Stimulated activated naive CD8-positive, alpha-beta T cell treated with anti-CD3 and anti-CD28 coated beads, Interleukin-15, Interleukin-2, amounts not matched to agents 100 U/mL and 50 U/mL, for 24 hours (primary cell): ENCODE measurements at regions not wholly inside any gene's neighbourhood (a gene's known extent, or its start where the extent isn't known, plus 50 kb on each side); places are given as distances from the start of the nearest gene placed in this dataset.

Experiments
- ATAC-seq: fragments of 150-1000 bp; cut with Tn5 transposase; one replicate; pipeline ENCODE4 v1.10.0; 2021
- DNase-seq: peaks from one replicate; pipeline ENCODE4 v3.0.0; 2021

DNA sequence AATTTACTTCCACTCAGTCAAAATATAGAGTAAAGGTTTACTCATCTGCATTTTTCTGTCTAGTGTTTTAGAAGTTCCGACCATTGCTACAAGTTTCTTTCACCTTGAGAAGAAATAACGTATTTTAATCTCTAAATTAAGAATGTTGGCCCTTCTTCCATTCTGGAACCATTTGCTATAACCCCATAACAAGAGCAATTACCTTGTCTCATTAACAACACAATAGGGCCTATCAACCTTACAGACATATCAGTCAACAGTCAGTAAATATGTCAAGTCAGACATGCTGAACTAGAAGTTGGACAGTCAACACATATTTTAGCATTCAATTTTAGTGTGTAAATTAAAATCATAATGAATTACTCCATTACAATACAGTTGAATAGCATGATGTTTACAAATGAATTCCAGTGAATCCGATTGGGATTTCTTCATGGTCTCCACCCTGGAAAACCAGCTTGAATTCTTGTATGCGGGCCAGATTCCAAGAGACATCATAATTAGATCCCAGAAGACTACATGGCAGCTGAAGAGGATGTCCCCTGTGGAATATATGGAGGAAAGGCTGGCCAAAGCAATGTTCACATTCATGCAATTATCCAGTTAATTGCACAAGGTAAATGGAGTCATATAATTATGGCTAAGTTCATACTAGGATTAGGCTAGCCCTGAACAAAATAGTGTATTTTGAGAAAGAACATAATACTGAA lies 196.2 kb upstream of the TARS1 start:
- no peak for DNase-seq
- ATAC-seq = no peak

DNA sequence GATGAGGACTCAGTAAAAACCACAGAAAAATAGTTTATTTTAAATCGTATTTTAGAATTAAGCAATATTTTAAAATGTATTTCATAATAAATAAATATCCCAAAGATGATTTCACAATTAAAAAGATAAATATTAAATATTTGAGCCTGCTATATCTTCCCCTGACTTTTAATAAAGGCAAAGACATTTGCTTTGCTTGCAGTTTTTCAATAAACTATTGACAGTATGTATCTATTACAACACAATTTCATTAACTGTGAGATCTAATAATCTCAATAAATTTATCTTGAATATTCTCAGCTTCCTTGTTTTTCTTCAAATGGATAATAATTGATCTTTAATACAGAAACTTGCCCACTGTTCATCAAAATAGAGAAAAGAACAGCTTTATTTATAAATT lies 186.2 kb upstream of the TARS1 start:
- ATAC-seq (no peak), DNase-seq (no peak)

DNA sequence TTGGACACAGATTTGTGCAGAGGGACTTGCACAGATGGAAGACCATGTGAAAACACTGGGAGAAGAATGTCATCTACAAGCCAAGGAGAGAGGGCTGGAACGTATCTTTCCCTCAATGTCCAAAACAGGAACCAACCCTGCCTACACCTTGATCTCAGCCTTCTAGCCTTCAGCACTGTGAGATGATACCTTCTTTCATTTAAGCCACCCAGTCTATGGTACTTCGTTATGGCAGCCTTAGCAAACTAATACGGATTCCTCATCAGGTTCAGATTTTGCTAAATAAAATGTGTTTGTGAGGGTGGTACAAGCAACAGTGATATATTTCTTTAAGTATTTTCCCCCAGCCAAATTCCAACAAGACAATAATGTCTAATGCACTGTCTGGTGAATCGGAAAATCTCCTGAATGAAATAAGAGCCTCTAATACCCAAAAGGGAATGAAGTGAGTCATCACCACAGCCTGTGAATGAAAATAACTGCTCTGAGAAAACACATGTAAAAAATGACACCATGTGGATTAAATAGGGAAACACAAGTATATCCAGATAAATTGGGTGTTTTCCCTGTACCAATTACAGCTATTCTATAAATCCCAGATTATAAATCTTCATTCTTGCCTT lies 182.8 kb upstream of the TARS1 start:
- DNase-seq (no peak), ATAC-seq (no peak)

DNA sequence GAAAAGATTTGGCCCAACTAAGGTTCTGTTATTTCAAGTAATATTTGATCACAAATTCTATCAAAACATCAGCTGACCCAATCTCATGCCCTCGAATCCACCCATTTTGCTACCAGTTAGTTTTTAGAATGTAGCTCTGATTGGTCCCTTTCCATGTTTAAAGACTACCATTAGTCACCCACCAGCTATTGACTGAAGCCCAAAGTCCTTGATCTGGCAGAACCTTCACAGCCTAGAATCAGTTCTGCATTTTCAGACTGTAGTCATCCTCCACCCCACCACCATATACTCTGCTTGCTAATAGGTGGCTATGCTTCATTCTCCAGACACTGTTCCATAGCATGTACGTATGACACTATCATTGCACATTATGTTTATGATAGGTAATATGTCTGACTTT lies 182.2 kb upstream of the TARS1 start:
- no peak for ATAC-seq

DNA sequence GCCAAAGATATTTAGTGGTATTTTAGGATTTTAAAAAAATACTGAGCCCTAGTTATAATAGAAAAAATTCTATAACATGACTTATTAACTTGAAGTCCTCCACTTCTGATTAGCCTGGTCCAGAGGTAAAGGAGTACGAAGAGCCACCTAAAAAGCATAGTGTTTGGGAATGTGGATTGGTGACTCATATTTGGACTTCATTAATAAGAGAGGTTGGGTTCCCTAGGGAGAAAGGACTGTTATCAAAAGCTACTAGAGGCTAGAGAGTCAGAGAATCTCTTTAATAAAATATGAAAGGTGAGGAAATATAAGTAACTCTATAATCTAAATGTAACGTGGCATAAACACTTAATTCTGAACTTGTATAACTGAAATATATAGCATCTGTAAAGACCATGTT lies 180.7 kb upstream of the TARS1 start:
- DNase-seq (no peak), ATAC-seq (no peak)

More for the DNA sequence above, 182.2 kb upstream of the TARS1 start:
- DNase-seq = no peak

GRCh38 chr5:33261305-33261704 lies 179.5 kb upstream of the TARS1 start:
- ATAC-seq (no peak), DNase-seq (no peak)

- no peak for ATAC-seq
Measured at GRCh38 chr5:33261747-33262146, 179.0 kb upstream of the TARS1 start.

DNA sequence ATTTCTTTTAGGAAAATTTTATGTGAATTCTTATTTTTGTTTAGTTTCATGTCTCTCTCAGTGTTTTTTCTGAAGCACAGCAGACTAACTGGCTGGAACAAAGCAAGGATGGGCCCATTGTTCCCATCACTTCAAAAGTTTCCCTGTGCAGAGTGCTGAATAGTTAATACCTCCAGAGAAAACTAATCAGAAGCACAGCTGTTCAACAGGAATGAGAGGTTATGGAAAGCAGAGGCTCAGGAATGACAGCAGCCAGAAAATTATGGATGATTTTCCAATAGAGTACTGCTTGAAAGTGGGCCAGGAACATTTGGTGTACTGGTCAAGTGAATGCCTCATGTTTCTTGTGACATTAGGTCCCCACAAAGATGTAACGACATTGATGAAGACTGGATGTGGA lies 173.0 kb upstream of the TARS1 start:
- DNase-seq (no peak), ATAC-seq (no peak)

More at GRCh38 chr5:33261747-33262146, 179.0 kb upstream of the TARS1 start:
- no peak for DNase-seq

- DNase-seq (no peak), ATAC-seq (no peak)
Measured at GRCh38 chr5:33268374-33268773, 172.4 kb upstream of the TARS1 start.

DNA sequence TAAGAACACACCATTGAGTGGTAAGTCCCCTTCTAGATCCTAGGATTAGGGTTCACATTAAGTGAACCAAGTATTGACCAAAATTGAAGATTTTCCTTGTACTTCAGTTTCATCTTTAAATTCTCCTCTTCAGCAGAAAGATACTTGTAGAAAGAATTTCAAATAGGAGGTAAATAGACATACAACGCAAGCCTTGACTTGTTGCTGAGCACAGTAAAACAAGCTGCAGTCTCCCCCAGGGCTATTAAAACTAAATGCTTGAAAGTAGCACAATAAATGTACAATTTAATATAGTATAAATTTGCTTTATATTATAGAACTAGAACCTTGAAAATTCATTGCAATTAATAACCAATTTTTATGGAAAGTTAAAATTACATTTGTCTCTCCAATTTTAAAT lies 170.1 kb upstream of the TARS1 start:
- DNase-seq (no peak), ATAC-seq (no peak)

DNA sequence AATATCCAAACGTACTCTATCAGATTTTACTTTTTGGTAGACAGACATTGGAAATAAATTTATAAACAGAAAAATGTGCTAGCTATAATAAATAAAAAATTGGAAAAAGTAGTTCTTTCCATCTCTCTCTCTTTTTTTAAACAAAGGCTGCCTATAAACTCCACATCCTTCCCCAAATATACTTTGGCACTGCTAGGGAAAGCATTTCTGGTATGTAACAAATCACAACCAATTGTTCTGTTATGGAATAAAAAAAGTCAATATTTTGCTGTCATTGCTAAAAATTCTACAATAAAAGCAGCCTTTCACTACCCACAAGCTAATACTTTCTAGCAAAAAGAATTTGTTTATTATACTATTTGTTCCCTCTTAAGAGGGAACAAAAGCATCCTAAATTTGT lies 169.2 kb upstream of the TARS1 start:
- no peak for DNase-seq
- no peak for ATAC-seq

GRCh38 chr5:33272288-33272687 lies 168.5 kb upstream of the TARS1 start:
- ATAC-seq (no peak), DNase-seq (no peak)

DNA sequence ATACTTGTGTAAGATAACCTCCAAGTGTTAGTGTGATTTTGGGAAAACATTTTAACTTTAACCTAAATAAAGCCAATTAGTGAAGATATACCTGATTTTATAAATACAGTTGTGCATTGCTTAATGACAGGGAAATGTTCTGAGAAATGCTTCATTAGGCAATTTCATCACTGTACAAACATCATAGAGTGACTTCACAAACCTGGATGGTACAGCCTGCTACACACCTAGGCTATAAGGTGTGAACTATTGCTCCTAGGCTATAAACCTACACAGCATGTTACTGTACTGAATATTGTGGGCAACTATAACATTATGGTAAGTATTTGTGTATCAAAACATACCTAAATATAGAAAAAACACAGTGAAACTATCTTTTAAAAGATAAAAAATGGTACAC lies 166.8 kb upstream of the TARS1 start:
- no peak for ATAC-seq

GRCh38 chr5:33275391-33275790 lies 165.4 kb upstream of the TARS1 start:
- no peak for ATAC-seq
- DNase-seq = no peak

More for the DNA sequence above, 166.8 kb upstream of the TARS1 start:
- no peak for DNase-seq

DNA sequence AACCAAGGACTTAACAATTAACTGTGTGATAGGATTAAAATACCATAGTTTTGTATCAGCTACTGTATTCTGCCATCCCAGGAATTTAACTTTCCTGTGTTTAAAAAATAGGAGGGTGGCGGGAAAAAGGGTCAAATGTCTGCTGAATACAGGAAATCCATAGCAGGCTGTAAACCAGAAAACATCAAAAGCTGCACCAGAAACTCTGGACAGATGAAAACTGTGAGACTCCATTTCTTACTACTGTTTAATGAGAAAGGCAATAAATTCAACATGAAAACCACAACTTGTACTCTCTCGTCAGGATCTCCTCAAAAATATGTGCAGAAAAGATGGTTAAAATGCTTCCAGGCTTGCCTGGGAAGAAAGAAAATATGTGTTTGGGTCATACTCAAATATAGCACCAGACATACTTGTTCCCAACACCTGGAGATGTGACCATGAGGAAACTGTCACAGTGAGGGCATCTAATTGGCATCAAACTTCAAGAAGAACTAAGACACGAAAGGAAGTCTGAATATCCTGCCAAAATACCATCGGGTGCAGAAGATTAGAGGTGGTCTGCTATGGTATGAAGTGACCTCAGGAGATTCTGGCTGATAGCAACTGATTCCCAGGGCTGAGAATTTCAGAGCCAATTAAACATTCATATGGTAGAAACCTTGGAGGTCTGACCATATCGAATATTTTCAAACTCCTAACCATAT lies 164.7 kb upstream of the TARS1 start:
- ATAC-seq (no peak), DNase-seq (no peak)

DNA sequence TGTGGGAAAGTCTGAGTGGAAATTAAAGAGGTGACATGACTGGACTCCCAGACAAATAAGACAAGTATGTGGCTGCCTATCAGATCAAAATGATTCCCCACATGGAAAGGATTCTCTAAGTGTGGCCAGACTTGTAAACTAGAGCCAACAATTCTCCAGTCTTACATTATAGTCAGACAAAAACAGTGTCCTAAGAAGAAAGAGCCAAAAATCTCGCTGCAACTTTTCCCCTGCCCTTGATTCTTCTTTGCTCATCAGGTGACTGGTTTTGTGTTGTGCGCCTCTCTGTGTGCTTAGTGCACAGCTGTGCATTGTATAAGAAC lies 164.2 kb upstream of the TARS1 start:
- ATAC-seq (no peak), DNase-seq (no peak)

DNA sequence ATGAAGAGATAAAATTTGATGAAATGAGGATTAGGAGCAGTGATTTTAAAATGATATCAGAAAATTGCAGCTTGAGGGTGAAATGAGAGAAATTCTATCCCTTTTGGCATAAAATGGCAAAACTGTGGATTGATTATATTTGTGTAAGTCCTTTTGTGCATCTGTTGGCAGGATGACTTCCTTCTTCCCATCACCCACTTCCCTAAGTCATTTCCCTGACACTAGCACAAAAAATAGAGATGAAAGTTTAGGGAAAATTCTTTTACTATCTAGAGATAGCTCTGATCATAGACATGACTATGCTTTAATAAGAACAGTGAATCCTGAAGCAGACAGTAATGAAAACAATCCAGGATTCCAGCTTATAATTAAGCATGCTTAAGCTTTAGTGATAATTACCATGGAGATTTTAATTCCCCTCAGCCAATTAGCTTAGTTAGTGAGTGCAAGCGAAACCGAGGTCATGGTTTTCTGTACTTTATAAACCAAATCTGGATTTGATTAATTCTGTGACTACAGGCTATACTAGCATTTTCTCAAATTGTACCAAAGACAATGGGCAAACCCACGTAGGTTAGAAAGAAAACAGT lies 163.6 kb upstream of the TARS1 start:
- no peak for ATAC-seq

GRCh38 chr5:33281431-33281843 lies 159.3 kb upstream of the TARS1 start:
- ATAC-seq (no peak), DNase-seq (no peak)

More for the DNA sequence above, 163.6 kb upstream of the TARS1 start:
- no peak for DNase-seq

DNA sequence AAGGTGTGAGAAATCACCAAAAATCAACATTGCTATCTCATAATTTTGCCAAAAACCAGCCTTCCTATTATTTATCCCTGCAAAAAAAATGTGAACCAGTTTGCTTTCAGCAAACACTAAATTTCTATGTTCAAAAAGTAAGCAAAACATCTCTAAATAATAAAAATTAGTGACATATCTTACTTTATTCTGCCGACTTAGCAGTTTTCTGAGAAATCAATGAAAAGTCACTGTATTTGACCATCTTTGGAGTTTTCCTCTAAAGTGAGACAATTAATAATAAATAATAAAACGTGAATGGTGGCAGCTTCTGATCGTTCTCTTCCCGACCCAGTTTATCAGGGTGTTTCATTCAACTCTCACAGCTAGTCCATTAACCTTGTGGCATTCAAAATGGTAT lies 158.6 kb upstream of the TARS1 start:
- ATAC-seq = no peak

GRCh38 chr5:33282696-33283095 lies 158.1 kb upstream of the TARS1 start:
- ATAC-seq (no peak), DNase-seq (no peak)

More for the DNA sequence above, 158.6 kb upstream of the TARS1 start:
- DNase-seq = no peak

DNA sequence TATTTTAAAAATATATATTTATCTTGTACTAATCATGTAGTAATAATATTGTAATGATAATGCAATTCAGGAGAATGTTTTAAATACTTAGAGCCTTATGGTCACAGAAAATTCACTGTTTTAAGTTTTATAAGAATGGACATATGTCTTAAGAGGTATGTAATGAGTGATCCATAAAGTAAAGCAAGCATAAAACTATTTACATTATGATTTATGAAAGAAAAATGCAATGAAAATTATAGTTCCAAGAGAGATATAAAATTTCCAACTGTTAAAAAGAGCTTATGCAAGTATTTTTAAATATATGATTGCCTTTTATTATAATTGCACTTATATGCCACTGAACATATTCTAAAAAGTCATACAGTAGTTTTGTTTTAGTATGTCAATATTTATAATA lies 157.5 kb upstream of the TARS1 start:
- DNase-seq (no peak), ATAC-seq (no peak)

DNA sequence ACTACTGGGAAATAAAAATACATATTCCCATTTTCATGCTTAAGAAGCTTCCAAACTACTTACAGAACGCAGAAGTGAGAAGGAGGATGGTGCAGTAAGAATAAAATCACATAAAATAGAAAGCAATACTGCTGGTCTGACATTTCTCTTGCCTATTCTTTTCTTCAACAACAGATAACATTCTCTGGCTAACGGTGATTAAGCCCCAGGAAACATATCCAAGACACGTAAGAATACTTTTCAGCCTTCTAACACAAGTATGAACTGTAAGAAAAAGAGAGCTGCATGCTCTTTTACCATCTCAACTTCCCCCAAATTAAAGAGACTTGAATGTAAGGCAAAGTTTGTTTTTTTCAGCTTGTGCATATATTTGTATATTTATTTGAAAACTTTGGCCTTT lies 156.1 kb upstream of the TARS1 start:
- ATAC-seq (no peak), DNase-seq (no peak)

GRCh38 chr5:33287242-33287641 lies 153.5 kb upstream of the TARS1 start:
- ATAC-seq = no peak

More at GRCh38 chr5:33287242-33287641, 153.5 kb upstream of the TARS1 start:
- no peak for DNase-seq
